Body of pancreas (tissue), 4 donors: ENCODE measurements at regions not wholly inside any gene's neighbourhood (a gene's known extent, or its start where the extent isn't known, plus 50 kb on each side); places are given as distances from the start of the nearest gene placed in this dataset.
"Not testable (repeated sequence)": the region's sequence is repeated elsewhere in the genome, so short reads cannot be mapped to it uniquely, and the experiment has no call there.

Experiments
- ATAC-seq: fragments of 150-250 bp; one replicate; pipeline ENCODE4 v1.9.1; 2016
- DNase-seq, 4 donors: peaks; one replicate each; pipeline ENCODE4 v3.0.0-alpha.2; 2019
- H3K27ac ChIP-seq, 4 donors: fragments of 200-600 bp; sonication (generic); 1 replicate in 3 of 4; 2 replicates in 1 of 4; pipeline versions ENCODE4 v1.5.1 to v1.6.1; 2016 to 2019; ENCODE audit warnings: mild to moderate bottlenecking in 1 of 4, mixed read lengths in 1 of 4, moderate library complexity in 1 of 4
- H3K27me3 ChIP-seq, 2 donors: fragments of 200-600 bp; sonication (generic); one replicate each; pipeline ENCODE4 v1.6.0; 2016; ENCODE audit warnings: mild to moderate bottlenecking in 1 of 2
- H3K36me3 ChIP-seq, 2 donors: fragments of 200-600 bp; sonication (generic); replicated peaks in 1 of 2; 2 replicates each; pipeline ENCODE4 v1.5.1; 2016; ENCODE audit warnings: low read depth in 2 of 2; ENCODE audit not compliant: insufficient read depth in 1 of 2
- H3K4me1 ChIP-seq: fragments of 200-600 bp; sonication (generic); one replicate; pipeline ENCODE4 v1.6.0; 2016
- H3K4me3 ChIP-seq, 2 donors: fragments of 200-600 bp; sonication (generic); 1 replicate in 1 of 2; 2 replicates in 1 of 2; pipeline ENCODE4 v1.5.1; 2016 to 2019
- H3K9me3 ChIP-seq, 3 donors: fragments of 200-600 bp; sonication (generic); 1 replicate in 2 of 3; 2 replicates in 1 of 3; pipeline ENCODE4 v1.5.1; 2016
- WGBS, 2 donors: methylation state at CpG; one replicate each; pipeline ENCODE4 v1.1.5; 2017; 5-methylcytosine and 5-hydroxymethylcytosine counted together
- intact Hi-C: fragments of 100-400 bp; cut with DNase I; formaldehyde crosslinking; loops from one replicate; pipeline ENCODE4 v1.15.1; 2023

GRCh38 chr1:120276710-120277109 lies 100.4 kb upstream of the SEC22B start:
- H3K4me1 ChIP-seq, H3K27me3 ChIP-seq, H3K36me3 ChIP-seq, H3K27ac ChIP-seq, H3K9me3 ChIP-seq, H3K4me3 ChIP-seq, intact Hi-C loops, ATAC-seq, DNase-seq: not testable (repeated sequence)
- no CpG with 5 or more reads among the region's 5 CpGs for WGBS, 2 donors

- H3K36me3 ChIP-seq, DNase-seq, H3K9me3 ChIP-seq, H3K27ac ChIP-seq, H3K4me1 ChIP-seq, intact Hi-C loops, ATAC-seq, H3K27me3 ChIP-seq, H3K4me3 ChIP-seq: not testable (repeated sequence)
- no CpG with 5 or more reads among the region's 3 CpGs for WGBS, 2 donors
Measured at GRCh38 chr1:120274438-120274837, 98.1 kb upstream of the SEC22B start.

- WGBS, 2 donors, result 86% methylated on average over 3 of the region's 4 CpGs; no CpG with 5 or more reads in 1 of the 2 donors
- H3K9me3 ChIP-seq, H3K27ac ChIP-seq, H3K27me3 ChIP-seq, intact Hi-C loops, DNase-seq, H3K4me1 ChIP-seq, ATAC-seq, H3K36me3 ChIP-seq, H3K4me3 ChIP-seq: not testable (repeated sequence)
Measured at GRCh38 chr1:120273363-120273762, 97.0 kb upstream of the SEC22B start.

- H3K4me3 ChIP-seq, H3K27ac ChIP-seq, H3K36me3 ChIP-seq, H3K4me1 ChIP-seq, H3K27me3 ChIP-seq, DNase-seq, ATAC-seq, intact Hi-C loops, H3K9me3 ChIP-seq: not testable (repeated sequence)
- WGBS, 2 donors, result no CpG with 5 or more reads among the region's 3 CpGs
Measured at GRCh38 chr1:120272242-120272641, 95.9 kb upstream of the SEC22B start.

GRCh38 chr1:120271561-120272221 lies 95.4 kb upstream of the SEC22B start:
- H3K9me3 ChIP-seq, H3K27ac ChIP-seq, H3K27me3 ChIP-seq, H3K4me3 ChIP-seq, H3K4me1 ChIP-seq, DNase-seq, intact Hi-C loops, H3K36me3 ChIP-seq, ATAC-seq: not testable (repeated sequence)
- no CpG with 5 or more reads among the region's 5 CpGs for WGBS, 2 donors

- H3K27ac ChIP-seq, H3K4me3 ChIP-seq, H3K27me3 ChIP-seq, H3K36me3 ChIP-seq, H3K9me3 ChIP-seq, intact Hi-C loops, ATAC-seq, DNase-seq, H3K4me1 ChIP-seq: not testable (repeated sequence)
- no CpG with 5 or more reads among the region's 1 CpG for WGBS, 2 donors
Measured at GRCh38 chr1:120267894-120268551, 91.7 kb upstream of the SEC22B start.

- H3K27ac ChIP-seq, H3K4me3 ChIP-seq, ATAC-seq, H3K27me3 ChIP-seq, H3K4me1 ChIP-seq, DNase-seq, H3K36me3 ChIP-seq, intact Hi-C loops, H3K9me3 ChIP-seq: not testable (repeated sequence)
- no CpG with 5 or more reads among the region's 6 CpGs for WGBS, 2 donors
Measured at GRCh38 chr1:120264564-120264963, 88.2 kb upstream of the SEC22B start.

- H3K36me3 ChIP-seq, H3K4me1 ChIP-seq, ATAC-seq, H3K27me3 ChIP-seq, H3K4me3 ChIP-seq, H3K9me3 ChIP-seq, DNase-seq, intact Hi-C loops, H3K27ac ChIP-seq: not testable (repeated sequence)
- no CpG with 5 or more reads among the region's 4 CpGs for WGBS, 2 donors
Measured at GRCh38 chr1:120262791-120263751, 86.8 kb upstream of the SEC22B start.

- H3K4me3 ChIP-seq, H3K27me3 ChIP-seq, H3K4me1 ChIP-seq, ATAC-seq, H3K27ac ChIP-seq, H3K9me3 ChIP-seq, DNase-seq, H3K36me3 ChIP-seq, intact Hi-C loops: not testable (repeated sequence)
- WGBS, 2 donors, result 10% methylated on average over 2 of the region's 2 CpGs; no CpG with 5 or more reads in 1 of the 2 donors
Measured at GRCh38 chr1:120257778-120258105, 81.4 kb upstream of the SEC22B start.

- ATAC-seq, intact Hi-C loops, H3K4me1 ChIP-seq, H3K4me3 ChIP-seq, H3K36me3 ChIP-seq, H3K27me3 ChIP-seq, H3K27ac ChIP-seq, DNase-seq, H3K9me3 ChIP-seq: not testable (repeated sequence)
- WGBS, 2 donors, result no CpG with 5 or more reads among the region's 6 CpGs
Measured at GRCh38 chr1:120257064-120257777, 80.9 kb upstream of the SEC22B start.

- no CpG with 5 or more reads among the region's 2 CpGs for WGBS, 2 donors
- intact Hi-C loops, result not testable (repeated sequence)
Measured at GRCh38 chr1:120250756-120251155, 74.4 kb upstream of the SEC22B start.

More at GRCh38 chr1:120250756-120251155, 74.4 kb upstream of the SEC22B start:
- not testable (repeated sequence) for H3K36me3 ChIP-seq, H3K9me3 ChIP-seq, DNase-seq, ATAC-seq, H3K4me1 ChIP-seq, H3K4me3 ChIP-seq, H3K27me3 ChIP-seq, H3K27ac ChIP-seq
